ENCODE measurements at regions not wholly inside any gene's neighbourhood (a gene's known extent, or its start where the extent isn't known, plus 50 kb on each side); places are given as distances from the start of the nearest gene placed in this dataset.

- TF ChIP-seq CTCF (IDR thresholded peaks at IDR 0.05 in 8 of 11, conservative IDR thresholded peaks at IDR 0.05 in 3 of 11) = no peak
- TF ChIP-seq POLR2A (IDR thresholded peaks at IDR 0.05) = no peak
Measured at GRCh38 chr4:107497054-107497453, 223.0 kb downstream of the PAPSS1 start.
